HG02885 (cell line): ENCODE measurements at regions not wholly inside any gene's neighbourhood (a gene's known extent, or its start where the extent isn't known, plus 50 kb on each side); places are given as distances from the start of the nearest gene placed in this dataset.

Experiments
- ATAC-seq: cut with Tn5 transposase; IDR thresholded peaks from one replicate; pipeline ENCODE4 v1.9.1; 2021; ENCODE audit warnings: mild to moderate bottlenecking; ENCODE audit not compliant: unreplicated experiment, poor library complexity

- no peak for ATAC-seq
These were observed 124.3 kb upstream of the UMPS start for GRCh38 chr3:124605781-124606579.

- no peak for ATAC-seq
These were observed 123.1 kb upstream of the UMPS start for GRCh38 chr3:124607163-124607562.

GRCh38 chr3:124609402-124609801 is 120.8 kb upstream of the UMPS start:
- no peak for ATAC-seq

- no peak for ATAC-seq
These were observed 120.1 kb upstream of the UMPS start for GRCh38 chr3:124610130-124610529.

GRCh38 chr3:124611520-124611919 is 118.7 kb upstream of the UMPS start:
- ATAC-seq: no peak

- ATAC-seq: no peak
These were observed 114.2 kb upstream of the UMPS start for GRCh38 chr3:124615896-124616543.

GRCh38 chr3:124617177-124617576 is 113.1 kb upstream of the UMPS start:
- no peak for ATAC-seq

GRCh38 chr3:124619887-124620599 is 110.2 kb upstream of the UMPS start:
- ATAC-seq: peak; percentile 51

- ATAC-seq: peak; percentile 65
These were observed 109.6 kb upstream of the UMPS start for GRCh38 chr3:124620600-124621063.

GRCh38 chr3:124621498-124621897 is 108.8 kb upstream of the UMPS start:
- no peak for ATAC-seq

GRCh38 chr3:124625074-124625473 is 105.2 kb upstream of the UMPS start:
- no peak for ATAC-seq

- ATAC-seq: no peak
These were observed 102.7 kb upstream of the UMPS start for GRCh38 chr3:124627501-124627908.

- ATAC-seq: no peak
These were observed 101.4 kb upstream of the UMPS start for GRCh38 chr3:124628863-124629262.

GRCh38 chr3:124629497-124629896 is 100.8 kb upstream of the UMPS start:
- ATAC-seq: no peak

- no peak for ATAC-seq
These were observed 99.3 kb upstream of the UMPS start for GRCh38 chr3:124630960-124631359.

GRCh38 chr3:124631727-124632126 is 98.5 kb upstream of the UMPS start:
- no peak for ATAC-seq

- ATAC-seq: no peak
These were observed 97.6 kb upstream of the UMPS start for GRCh38 chr3:124632566-124633140.

GRCh38 chr3:124633524-124633923 is 96.7 kb upstream of the UMPS start:
- ATAC-seq: no peak

GRCh38 chr3:124634210-124635168 is 95.8 kb upstream of the UMPS start:
- ATAC-seq: peak; percentile 63

- no peak for ATAC-seq
These were observed 95.1 kb upstream of the UMPS start for GRCh38 chr3:124635169-124635539.
